Tibial artery (tissue), 4 donors: ENCODE measurements at regions not wholly inside any gene's neighbourhood (a gene's known extent, or its start where the extent isn't known, plus 50 kb on each side); places are given as distances from the start of the nearest gene placed in this dataset.
"Not testable (repeated sequence)": the region's sequence is repeated elsewhere in the genome, so short reads cannot be mapped to it uniquely, and the experiment has no call there.

Experiments
- DNase-seq, 2 donors: peaks; one replicate each; pipeline ENCODE4 v3.0.0-alpha.2; 2019
- H3K27ac ChIP-seq, 2 donors: fragments of 200-600 bp; sonication (generic) in 1 of 2; 1 replicate in 1 of 2; 2 replicates in 1 of 2; pipeline ENCODE4 v1.5.1; 2018 to 2019; ENCODE audit warnings: mild to moderate bottlenecking in 1 of 2
- H3K27me3 ChIP-seq, 2 donors: fragments of 200-600 bp; sonication (generic) in 1 of 2; one replicate each; pipeline versions ENCODE4 v1.5.1 to v1.6.0; 2016 to 2019
- H3K36me3 ChIP-seq, 3 donors: fragments of 200-600 bp; sonication (generic) in 2 of 3; one replicate each; pipeline ENCODE4 v1.5.1; 2016 to 2019; ENCODE audit warnings: mild to moderate bottlenecking in 2 of 3
- H3K4me1 ChIP-seq, 4 donors: fragments of 200-600 bp; sonication (generic) in 2 of 4; 1 replicate in 3 of 4; 2 replicates in 1 of 4; pipeline ENCODE4 v1.5.1; 2016 to 2019
- H3K4me3 ChIP-seq, 2 donors: fragments of 200-600 bp; sonication (generic) in 1 of 2; 1 replicate in 1 of 2; 2 replicates in 1 of 2; pipeline ENCODE4 v1.5.1; 2018 to 2019; ENCODE audit warnings: mild to moderate bottlenecking in 2 of 2
- H3K9me3 ChIP-seq, 3 donors: fragments of 200-600 bp; sonication (generic) in 1 of 3; one replicate each; pipeline ENCODE4 v1.5.1; 2016 to 2019
- CTCF ChIP-seq, 2 experiments: fragments of 200-600 bp in 1 of 2; fragments of 450-650 bp in 1 of 2; IDR thresholded peaks; one replicate each; pipeline ENCODE4 v1.5.1; 2017 to 2019; ENCODE audit warnings: antibody characterized with exemption in 2 of 2, mild to moderate bottlenecking in 1 of 2, moderate library complexity in 1 of 2
- intact Hi-C: fragments of 100-400 bp; cut with DNase I; formaldehyde crosslinking; loops from one replicate; pipeline ENCODE4 v1.15.0; 2023; ENCODE audit warnings: low total_unique reads

- no peak for TF ChIP-seq CTCF (IDR thresholded peaks at IDR 0.05)
- DNase-seq = no peak
- Histone ChIP-seq H3K27me3 (peaks cover 0 to 2% of the 10 kb centered on the region in 2 donors), H3K9me3 (no peaks in the 10 kb centered on the region), H3K36me3 (no peaks in the 10 kb centered on the region), H3K4me3 (no peak overlapping the region), H3K4me1 (peaks cover 0 to 7% (median 0%) of the 10 kb centered on the region in 4 donors), H3K27ac (no peak overlapping the region)
- intact Hi-C loops = loop anchor here (5.0 kb wide), 1 partner anchor 320 kb away; no protein-coding TSS in a partner anchor
These were observed 58.6 kb downstream of the KCNA5 start for GRCh38 chr12:5102261-5102789.

- no peak for DNase-seq
- TF ChIP-seq CTCF (IDR thresholded peaks at IDR 0.05) = no peak
- no peaks in the 10 kb centered on the region for H3K9me3 ChIP-seq
- H3K27ac ChIP-seq = no peak overlapping the region
- H3K4me3 ChIP-seq = no peak overlapping the region
- peaks cover 0 to 7% (median 0%) of the 10 kb centered on the region in 4 donors for H3K4me1 ChIP-seq
- intact Hi-C loops = loop anchor here (5.0 kb wide), 1 partner anchor 319 kb away; no protein-coding TSS in a partner anchor
- H3K36me3 ChIP-seq = no peaks in the 10 kb centered on the region
- peaks cover 0 to 2% of the 10 kb centered on the region in 2 donors for H3K27me3 ChIP-seq
These were observed 59.1 kb downstream of the KCNA5 start for GRCh38 chr12:5102806-5103205.

- no peak for DNase-seq
- Histone ChIP-seq H3K4me3 (no peak overlapping the region), H3K27me3 (no peaks in the 10 kb centered on the region), H3K4me1 (no peaks in the 10 kb centered on the region), H3K27ac (no peak overlapping the region), H3K36me3 (no peaks in the 10 kb centered on the region), H3K9me3 (no peaks in the 10 kb centered on the region)
- TF ChIP-seq CTCF (IDR thresholded peaks at IDR 0.05) = no peak
- intact Hi-C loops = no loop called here
These were observed 66.7 kb downstream of the KCNA5 start for GRCh38 chr12:5110345-5110744.

- no peak for TF ChIP-seq CTCF (IDR thresholded peaks at IDR 0.05)
- Histone ChIP-seq H3K27ac (no peak overlapping the region), H3K4me1 (no peaks in the 10 kb centered on the region), H3K36me3 (no peaks in the 10 kb centered on the region), H3K9me3 (no peaks in the 10 kb centered on the region), H3K4me3 (no peak overlapping the region), H3K27me3 (no peaks in the 10 kb centered on the region)
- DNase-seq = no peak
- intact Hi-C loops = no loop called here
These were observed 70.8 kb downstream of the KCNA5 start for GRCh38 chr12:5114436-5114835.

- H3K4me3 ChIP-seq, H3K27ac ChIP-seq, DNase-seq, H3K9me3 ChIP-seq, H3K27me3 ChIP-seq, H3K4me1 ChIP-seq, H3K36me3 ChIP-seq, intact Hi-C loops: not testable (repeated sequence)
These were observed 78.1 kb downstream of the KCNA5 start for GRCh38 chr12:5121784-5122183.

GRCh38 chr12:5122256-5122831, 78.7 kb downstream of the KCNA5 start:
- H3K9me3 ChIP-seq, H3K36me3 ChIP-seq, H3K27me3 ChIP-seq, DNase-seq, H3K4me3 ChIP-seq, H3K27ac ChIP-seq, intact Hi-C loops, H3K4me1 ChIP-seq: not testable (repeated sequence)

- no peak for TF ChIP-seq CTCF (IDR thresholded peaks at IDR 0.05)
- Histone ChIP-seq H3K9me3 (no peaks in the 10 kb centered on the region), H3K27me3 (no peaks in the 10 kb centered on the region), H3K36me3 (no peaks in the 10 kb centered on the region), H3K4me1 (no peaks in the 10 kb centered on the region), H3K4me3 (no peak overlapping the region), H3K27ac (no peak overlapping the region)
- intact Hi-C loops = no loop called here
- no peak for DNase-seq
These were observed 80.2 kb downstream of the KCNA5 start for GRCh38 chr12:5123921-5124320.
